ENCODE measurements at regions not wholly inside any gene's neighbourhood (a gene's known extent, or its start where the extent isn't known, plus 50 kb on each side); places are given as distances from the start of the nearest gene placed in this dataset.

DNA sequence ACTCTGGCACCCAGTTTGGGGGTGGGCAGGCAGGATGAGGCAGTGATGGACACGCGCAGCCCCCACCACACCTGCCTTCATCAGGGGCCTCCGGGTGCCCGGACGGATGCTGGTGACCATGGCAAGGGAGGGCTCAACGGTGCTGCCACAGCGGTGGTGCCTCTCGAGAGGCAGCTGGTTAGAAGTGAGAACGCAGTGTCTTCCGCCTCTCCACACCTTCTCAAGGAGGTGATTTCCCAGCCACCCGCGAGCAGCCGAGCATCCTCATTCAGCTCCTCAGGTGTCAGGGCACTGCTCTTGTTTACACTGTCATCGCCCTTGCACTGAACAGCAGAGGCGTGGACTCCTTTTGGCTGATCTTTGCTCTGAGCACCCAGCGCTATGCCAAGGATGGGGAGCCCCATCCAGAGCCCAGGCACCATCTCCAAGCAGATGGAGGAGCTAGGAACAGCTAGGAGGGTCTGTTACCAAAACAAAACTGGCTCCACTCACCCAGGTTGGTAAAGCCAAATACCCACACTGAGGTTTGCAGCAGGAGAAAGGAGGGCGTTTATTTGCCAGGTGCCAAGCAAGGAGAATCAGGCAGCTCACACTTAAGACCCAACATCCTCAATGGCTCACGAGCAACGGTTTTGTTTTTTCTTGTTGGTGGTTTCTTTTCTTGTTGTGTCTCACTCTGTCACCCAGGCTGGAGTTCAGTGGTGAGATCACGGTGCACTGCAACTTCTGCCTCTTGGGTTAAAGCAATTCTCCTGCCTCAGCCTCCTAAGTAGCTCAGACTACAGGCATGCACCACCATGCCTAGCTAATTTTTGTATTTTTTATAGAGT is 174.3 kb upstream of the TNRC6C start:
- TF ChIP-seq, protein P1, sequence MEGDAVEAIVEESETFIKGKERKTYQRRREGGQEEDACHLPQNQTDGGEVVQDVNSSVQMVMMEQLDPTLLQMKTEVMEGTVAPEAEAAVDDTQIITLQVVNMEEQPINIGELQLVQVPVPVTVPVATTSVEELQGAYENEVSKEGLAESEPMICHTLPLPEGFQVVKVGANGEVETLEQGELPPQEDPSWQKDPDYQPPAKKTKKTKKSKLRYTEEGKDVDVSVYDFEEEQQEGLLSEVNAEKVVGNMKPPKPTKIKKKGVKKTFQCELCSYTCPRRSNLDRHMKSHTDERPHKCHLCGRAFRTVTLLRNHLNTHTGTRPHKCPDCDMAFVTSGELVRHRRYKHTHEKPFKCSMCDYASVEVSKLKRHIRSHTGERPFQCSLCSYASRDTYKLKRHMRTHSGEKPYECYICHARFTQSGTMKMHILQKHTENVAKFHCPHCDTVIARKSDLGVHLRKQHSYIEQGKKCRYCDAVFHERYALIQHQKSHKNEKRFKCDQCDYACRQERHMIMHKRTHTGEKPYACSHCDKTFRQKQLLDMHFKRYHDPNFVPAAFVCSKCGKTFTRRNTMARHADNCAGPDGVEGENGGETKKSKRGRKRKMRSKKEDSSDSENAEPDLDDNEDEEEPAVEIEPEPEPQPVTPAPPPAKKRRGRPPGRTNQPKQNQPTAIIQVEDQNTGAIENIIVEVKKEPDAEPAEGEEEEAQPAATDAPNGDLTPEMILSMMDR (conservative IDR thresholded peaks at IDR 0.05) = no peak
- H3K27ac ChIP-seq = no peak overlapping the region

DNA sequence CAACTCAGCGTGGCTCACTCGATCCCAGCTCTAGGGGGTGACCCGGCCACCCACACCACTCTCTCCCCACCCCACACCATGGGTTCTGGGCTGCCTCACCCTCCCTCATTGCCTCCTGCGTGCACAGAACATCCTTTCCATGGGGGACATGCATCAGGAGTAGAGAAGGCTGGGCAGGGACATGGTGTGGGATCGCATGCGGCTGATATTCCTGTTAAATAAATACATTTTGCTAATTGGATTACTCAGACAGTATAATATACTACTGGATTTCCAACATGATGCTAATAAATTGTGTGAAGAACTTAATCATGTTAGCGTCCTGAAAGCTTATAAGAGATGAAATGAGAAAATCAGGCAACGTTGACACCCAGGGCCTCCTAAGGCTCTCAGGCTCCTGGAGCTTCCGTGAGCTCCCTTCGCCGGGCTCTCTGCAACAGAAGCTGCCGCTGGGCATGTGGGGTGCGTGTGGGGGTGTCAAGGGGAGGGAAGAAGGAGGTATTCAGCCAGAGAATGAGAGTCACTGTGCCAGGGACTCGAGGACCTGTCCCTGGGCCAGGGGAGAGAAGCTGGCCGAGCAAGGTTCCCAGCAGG is 173.1 kb upstream of the TNRC6C start:
- TF ChIP-seq, protein P1 (conservative IDR thresholded peaks at IDR 0.05) = no peak
- TF ChIP-seq ZFX (IDR thresholded peaks at IDR 0.05) = no peak

DNA sequence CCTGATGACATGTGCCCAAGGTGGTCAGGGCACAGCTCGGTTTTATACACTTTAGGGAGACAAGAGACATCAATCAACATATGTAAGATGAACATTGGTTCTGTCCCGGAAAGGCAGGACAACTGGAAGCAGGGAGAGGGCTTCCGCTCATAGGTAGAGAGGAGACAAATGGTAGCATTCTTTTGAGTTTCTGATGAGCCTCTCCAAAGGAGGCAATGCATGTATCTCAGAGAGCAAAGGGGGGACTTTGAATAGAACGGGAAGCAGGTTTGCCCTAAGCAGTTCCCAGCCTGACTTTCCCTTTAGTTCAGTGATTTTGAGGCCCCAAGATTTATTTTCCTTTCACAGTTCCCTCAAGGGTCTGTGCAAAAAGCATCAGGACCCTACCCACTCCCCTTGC is 172.4 kb upstream of the TNRC6C start:
- TF ChIP-seq, protein P1 (conservative IDR thresholded peaks at IDR 0.05) = no peak
- no peak for TF ChIP-seq ZFX (IDR thresholded peaks at IDR 0.05)
- H3K27ac ChIP-seq = no peak overlapping the region

More for the DNA sequence above, 173.1 kb upstream of the TNRC6C start:
- no peak overlapping the region for H3K27ac ChIP-seq

DNA sequence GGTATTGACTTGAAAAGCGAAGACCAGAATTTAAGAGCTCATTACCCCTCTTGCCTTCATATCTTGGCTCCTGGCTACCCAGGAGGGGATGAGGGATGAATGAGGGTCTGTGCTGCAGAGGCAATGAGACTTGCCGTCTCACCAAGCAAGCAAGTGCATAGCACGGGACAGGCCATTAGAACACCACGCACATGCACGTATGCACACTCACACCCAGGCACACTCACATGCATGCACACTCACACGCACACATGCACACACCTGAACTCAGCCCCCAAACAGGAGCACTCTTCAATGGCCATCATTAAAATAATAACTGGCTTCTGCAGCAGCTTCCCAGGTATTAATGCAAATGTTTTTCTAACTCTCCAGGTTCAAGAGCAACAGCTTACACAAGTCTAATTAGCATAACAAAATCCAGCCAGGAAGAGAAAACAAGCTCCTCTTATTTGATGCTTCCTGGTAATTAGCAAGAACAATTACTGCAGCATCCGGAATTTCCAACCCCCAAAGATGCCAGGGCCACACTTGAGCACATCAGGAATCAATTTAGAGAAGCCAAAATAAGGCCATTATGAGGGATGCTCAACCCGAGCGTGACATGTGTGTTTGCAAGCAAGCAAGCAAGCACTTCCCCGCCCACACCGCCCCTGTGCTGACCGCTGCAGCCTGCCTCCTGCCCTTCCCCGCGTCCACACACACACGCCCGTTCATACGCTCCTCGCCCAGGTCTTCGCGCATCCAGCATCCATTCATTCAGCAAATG is 171.6 kb upstream of the TNRC6C start:
- no peak for TF ChIP-seq ZFX (IDR thresholded peaks at IDR 0.05)
- H3K27ac ChIP-seq = no peak overlapping the region

DNA sequence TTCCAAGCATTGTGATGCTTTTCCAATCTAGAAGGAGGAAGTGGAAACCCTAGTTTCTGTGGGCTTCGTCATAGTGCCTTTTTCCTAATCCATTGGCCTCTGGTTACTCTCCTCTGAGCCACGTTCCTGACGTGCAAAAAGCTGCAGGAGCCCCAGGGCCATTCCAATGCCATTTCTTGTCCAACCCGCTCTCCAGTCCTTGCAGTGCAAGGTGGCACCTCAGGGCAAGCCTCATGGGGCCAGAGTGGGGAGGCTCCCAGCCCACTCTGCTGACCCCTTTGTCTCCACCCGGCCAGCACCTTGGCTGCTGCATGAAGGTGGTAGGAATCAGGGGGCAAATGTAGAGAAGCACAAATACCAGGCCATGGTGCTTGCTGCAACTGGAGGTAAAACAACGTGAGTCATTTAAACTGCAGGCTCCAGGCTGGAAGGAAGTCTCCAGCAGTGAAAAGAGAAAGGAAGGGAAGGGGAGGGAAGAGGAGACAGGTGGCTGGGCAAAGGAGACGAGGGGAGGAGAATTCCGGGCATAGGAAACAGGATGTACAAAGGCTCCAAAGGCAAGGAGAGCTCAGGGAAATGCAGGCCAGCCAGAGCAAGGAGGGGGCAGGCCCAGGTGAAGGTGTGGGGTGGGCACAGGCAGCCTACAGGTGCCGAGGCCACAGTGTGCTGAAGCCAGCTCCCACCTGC is 168.2 kb upstream of the TNRC6C start:
- TF ChIP-seq, protein P1 (conservative IDR thresholded peaks at IDR 0.05) = no peak
- no peak overlapping the region for H3K27ac ChIP-seq

DNA sequence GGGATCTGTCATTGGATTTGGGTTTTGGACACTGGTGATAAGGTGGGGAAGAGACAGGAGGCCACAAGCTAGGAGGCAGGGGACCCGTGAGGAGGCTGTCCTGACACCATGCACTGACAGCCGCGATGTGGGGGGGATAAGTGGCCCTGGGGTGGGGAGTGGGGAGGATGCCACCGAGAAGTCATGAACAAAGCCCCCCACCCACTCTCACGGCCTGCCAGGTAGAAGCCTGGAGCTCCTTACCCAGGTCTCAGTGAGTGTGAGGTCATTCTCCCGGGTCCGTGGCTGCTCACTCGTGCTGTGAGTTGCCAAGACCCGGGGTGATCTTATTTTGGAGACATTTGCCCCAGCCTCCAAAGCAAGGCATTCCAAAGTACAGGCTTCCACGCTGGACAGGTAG is 165.9 kb upstream of the TNRC6C start:
- no peak for TF ChIP-seq ZFX (IDR thresholded peaks at IDR 0.05)
- no peak overlapping the region for H3K27ac ChIP-seq

DNA sequence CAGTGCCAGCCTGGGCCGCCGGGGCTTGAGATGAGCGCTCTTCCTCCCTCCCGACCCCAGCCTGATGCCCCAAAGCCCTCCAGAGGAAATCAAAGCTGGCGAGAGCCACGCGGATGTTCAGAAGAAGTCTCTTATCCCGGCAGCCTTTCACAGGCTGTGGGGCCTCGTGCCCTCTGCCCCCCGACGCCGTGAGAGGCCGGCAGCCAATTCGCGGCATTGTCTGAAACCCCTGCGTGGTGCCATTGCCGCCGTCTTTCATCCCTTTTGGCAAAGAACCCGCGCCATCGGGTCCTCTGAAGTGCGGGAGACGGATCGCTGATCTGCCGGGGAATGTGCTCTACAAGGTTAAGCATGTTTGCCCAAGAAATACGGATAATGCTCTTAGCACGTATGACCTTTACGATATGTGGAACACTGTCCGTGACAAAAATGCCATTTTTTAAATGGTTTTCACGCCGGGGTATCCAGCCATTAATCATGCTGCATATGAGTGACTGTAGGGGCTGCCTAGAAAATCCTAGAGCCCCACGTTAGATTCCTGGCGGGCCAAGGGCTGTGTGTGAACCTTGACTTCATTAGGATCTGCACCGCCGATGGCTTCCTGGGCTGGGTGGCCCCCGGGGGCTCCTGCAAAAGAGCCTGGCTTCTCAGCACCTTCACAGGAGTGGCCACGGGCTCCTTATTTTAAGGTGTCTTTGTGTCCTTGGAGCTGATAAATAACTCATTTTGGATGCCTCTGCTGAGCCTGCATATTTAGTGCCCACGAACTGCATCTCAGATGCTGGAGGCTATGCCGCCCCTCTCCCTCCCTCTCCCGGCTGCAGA is 165.1 kb upstream of the TNRC6C start:
- no peak for TF ChIP-seq ZFX (IDR thresholded peaks at IDR 0.05)
- TF ChIP-seq, protein P1 (conservative IDR thresholded peaks at IDR 0.05) = no peak

More for the DNA sequence above, 165.1 kb upstream of the TNRC6C start:
- H3K27ac ChIP-seq = no peak overlapping the region

Data from C4-2B (cell line).